Fibroblast of upper back skin (primary cell): ENCODE measurements at regions not wholly inside any gene's neighbourhood (a gene's known extent, or its start where the extent isn't known, plus 50 kb on each side); places are given as distances from the start of the nearest gene placed in this dataset.
"Not testable (repeated sequence)": the region's sequence is repeated elsewhere in the genome, so short reads cannot be mapped to it uniquely, and the experiment has no call there.

Source experiments
- DNase-seq: peaks from one replicate; pipeline ENCODE4 v3.0.0-alpha.2; 2013

DNA sequence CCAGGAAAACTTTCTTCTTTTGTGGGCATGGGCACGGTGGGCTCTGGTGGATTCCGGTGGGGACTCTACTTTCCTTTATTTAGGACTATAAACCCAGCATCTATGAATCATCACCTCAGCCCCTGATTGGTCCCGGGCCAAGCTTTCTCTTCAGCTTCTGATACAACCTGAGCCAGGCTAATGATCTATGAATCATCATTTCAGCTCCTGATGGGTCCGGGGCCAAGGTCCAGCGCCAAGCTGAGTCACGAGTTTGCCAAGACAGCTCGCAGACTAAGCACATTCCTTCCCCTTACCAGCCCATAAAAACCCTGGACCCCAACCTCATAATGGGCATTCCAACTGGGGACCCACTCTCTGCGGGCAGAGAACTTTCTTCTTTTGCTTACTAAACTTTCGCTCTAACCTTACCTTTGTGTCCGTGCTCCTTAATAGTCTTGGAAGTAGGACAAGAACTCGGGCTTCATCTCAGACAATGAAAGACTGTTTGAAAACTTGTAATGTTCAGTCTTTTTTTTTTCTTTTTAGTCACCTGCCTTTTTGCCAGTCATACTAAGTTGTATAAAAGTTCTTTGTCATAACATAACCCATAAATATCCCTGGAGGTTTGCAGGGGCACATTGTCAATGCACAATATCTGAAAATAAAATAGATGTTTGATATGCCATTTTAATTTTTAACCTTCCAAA, 904.9 kb upstream of the EPHA5 start:
- peak; percentile 87 for DNase-seq

GRCh38 chr4:66574145-66574978, 904.1 kb upstream of the EPHA5 start:
- DNase-seq = peak; percentile 73

- DNase-seq = peak; percentile 70
Measured at GRCh38 chr4:66572949-66573348, 902.7 kb upstream of the EPHA5 start.

DNA sequence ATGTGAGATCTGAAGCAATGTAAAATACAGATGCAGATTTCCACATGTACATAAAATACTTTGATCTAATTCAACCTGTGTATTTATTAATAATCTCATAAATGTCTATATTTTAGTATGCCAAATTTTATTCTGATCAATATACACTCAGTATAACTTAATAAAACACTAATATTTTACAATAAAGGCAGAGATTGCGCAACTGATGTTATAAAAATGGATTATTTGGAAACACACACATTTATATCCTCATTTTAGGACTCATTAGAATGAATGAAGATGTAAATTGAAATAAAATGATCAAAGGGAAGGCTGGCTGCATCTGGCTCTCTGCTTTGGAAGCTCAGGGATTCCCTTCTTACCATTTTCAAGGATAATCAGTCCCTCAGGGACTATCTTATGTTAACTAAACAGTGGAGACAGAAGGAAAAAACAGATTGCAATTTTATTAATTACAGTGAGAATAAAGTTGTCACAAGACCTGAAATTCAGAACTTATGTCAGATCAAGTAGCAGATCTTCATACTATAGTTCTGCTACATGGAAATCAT, 900.9 kb upstream of the EPHA5 start:
- no peak for DNase-seq

- no peak for DNase-seq
Measured at GRCh38 chr4:66569228-66569627, 898.9 kb upstream of the EPHA5 start.

GRCh38 chr4:66568431-66568830, 898.1 kb upstream of the EPHA5 start:
- no peak for DNase-seq

DNA sequence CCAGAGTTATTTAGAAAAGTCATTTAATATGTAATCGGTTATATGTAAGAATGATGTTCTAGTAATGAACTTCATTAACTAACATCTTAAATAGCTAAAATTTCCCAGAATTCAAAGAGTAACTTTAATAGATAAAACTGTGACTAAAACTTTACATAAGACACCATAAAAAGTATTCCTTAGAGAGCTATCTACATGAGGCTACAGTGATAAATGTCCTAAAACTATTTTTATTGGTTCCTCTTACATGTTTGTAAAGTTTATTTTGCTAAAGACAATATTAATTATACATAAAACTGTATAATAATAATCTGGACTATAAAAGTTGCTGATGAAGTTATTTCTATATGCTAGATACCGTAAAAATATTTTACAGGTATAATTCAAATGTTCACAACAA, 897.7 kb upstream of the EPHA5 start:
- no peak for DNase-seq

DNA sequence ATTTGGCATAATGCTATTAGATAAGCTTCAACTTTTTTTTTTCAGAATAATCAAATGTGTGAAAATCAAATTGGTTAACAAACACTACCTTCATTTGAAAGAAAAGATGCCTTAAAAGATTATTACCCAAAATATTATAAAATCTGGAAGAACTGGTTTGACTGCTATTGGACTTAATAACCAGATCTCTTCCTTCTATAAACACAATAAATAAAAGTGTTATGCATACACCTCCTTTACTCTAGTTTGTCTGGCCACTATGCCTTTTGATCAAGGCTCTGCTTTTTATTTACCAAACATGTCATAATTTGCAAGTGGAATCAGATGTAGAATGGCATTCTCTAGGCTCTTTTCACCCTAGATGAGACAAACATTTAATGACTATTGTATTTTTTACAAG, 897.3 kb upstream of the EPHA5 start:
- DNase-seq = no peak

DNA sequence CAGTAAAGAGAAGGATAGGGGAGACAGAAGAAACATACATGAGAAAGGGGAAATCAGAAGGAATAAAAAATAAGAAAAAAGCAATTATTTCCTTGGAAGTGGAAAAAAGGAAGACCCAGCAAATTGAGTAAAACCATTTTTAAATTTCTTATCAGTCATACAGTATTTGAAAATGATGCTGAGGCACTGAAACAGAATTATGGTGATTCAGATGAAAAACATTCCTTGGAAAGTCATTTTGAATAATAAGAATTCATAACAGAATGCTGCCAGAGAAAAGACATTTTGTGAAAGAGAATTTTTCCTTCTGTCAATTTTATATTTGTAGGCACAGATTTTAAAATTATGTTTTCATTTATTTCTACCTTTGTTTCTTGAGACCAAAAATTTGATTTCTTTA, 895.5 kb upstream of the EPHA5 start:
- DNase-seq = peak; percentile 53

- DNase-seq = peak; percentile 94
Measured at GRCh38 chr4:66564901-66565651, 894.8 kb upstream of the EPHA5 start.

DNA sequence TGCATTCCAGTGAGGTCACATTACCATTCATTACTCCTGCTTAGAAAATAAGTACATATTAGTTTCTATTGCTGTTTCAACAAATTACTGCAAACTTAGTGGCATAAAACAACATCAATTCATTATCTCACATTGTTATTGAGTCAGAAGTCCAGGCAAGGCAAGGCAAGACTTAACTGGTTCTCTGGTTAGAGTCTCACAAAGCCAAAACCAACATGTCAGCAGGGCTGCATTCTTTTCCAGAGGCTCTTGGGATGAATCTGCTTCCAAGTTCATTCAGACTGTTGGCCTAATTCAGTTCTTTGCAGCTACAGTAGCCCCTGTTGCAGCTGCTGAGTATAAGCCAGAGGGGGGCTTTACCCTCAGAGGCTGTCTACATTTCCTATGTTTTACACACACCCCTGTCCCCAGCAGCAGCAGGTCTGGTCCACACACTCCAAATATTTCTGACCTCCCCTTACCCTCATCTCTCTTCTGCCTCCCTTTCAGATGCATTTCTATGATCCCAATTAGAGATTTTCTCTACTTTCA, 892.1 kb upstream of the EPHA5 start:
- peak; percentile 44 for DNase-seq

DNA sequence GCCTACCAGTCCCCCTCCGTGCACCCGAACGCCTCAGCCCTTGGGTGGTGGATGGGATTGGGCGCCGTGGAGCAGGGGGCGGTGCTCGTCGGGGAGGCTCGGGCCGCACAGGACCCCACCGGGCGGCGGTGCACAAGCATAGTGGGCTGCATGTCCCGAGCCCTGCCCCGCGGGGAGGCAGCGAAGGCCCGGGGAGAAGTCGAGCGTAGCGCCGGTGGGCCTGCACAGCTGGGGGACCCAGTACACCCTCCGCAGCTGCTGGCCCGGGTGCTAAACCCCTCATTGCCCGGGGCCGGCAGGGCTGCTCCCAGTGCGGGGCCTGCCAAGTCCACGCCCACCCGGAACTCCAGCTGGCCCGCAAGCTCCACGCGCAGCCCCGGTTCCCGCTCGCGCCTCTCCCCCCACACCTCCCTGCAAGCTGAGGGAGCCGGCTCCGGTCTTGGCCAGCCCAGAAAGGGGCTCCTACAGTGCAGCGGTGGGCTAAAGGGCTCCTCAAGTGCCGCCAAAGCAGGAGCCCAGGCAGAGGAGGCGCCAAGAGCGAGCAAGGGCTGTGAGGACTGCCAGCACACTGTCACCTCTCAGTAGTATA, 891.3 kb upstream of the EPHA5 start:
- DNase-seq = not testable (repeated sequence)

- peak; percentile 32 for DNase-seq
Measured at GRCh38 chr4:66558651-66559050, 888.4 kb upstream of the EPHA5 start.

GRCh38 chr4:66556651-66557278, 886.5 kb upstream of the EPHA5 start:
- no peak for DNase-seq

GRCh38 chr4:66555301-66555700, 885.0 kb upstream of the EPHA5 start:
- DNase-seq = peak; percentile 81

DNA sequence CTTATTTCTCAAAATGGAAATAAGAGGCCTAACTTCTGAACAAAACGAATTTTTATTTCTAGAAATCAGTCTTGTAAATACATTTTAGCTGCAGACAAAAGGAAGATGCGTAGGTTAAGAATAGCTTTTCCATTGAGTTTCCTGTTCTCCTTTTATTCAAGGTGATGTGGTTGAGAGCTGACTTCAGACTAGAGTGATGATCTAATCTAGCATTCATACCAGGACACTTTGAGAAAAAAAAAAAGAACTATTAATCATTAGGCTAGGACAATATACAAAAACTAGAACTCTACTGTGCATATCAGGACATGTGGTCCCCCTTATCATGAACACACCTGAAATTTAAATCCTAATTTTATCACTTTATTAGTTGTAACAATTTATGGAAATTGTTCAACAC, 884.5 kb upstream of the EPHA5 start:
- DNase-seq = peak; percentile 19

GRCh38 chr4:66545301-66545700, 875.0 kb upstream of the EPHA5 start:
- not testable (repeated sequence) for DNase-seq

GRCh38 chr4:66544281-66544680, 874.0 kb upstream of the EPHA5 start:
- DNase-seq = peak; percentile 43

- no peak for DNase-seq
Measured at GRCh38 chr4:66539745-66540144, 869.5 kb upstream of the EPHA5 start.

DNA sequence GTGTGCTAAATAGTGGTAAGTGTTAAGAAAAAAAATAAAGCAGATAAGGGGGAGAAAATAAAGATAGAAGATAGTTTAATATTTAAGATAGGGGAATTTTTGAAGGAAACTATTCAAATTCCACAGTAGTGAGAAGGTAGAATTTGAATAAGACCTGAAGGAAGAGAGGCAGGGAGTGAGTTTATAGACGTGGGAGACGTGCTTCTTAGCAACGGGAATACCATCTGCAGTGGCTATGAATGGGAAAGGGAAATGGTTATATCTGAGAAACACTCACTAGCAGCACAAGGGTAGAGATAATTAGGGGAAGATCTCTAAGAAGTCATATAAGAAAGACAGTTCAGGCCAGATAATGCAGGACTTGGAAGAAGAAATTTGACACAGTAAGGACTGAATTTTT, 854.5 kb upstream of the EPHA5 start:
- DNase-seq = no peak

DNA sequence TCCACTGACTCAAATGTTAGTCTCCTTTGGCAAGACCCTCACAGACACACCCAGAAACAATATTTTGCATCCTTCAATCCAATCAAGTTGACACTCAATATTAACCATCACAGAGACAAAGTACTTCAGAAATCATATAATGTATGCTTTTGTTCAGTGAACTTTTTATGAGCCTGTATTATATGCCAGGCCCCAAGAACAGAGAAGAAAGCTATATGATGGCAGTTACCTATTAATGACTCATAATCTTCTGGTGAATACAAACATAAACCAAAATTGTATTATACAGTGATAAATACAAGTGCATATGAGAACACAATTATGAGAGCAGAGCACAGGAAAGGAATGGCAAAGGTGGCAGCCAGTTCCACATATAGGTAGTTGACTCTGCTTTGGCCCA, 852.0 kb upstream of the EPHA5 start:
- no peak for DNase-seq

- no peak for DNase-seq
Measured at GRCh38 chr4:66516940-66517339, 846.7 kb upstream of the EPHA5 start.
